ENCODE measurements at regions not wholly inside any gene's neighbourhood (a gene's known extent, or its start where the extent isn't known, plus 50 kb on each side); places are given as distances from the start of the nearest gene placed in this dataset.

- no TSS peak for BruUV-seq (replicated peaks)
- 0% methylated on average over 3 of the region's 3 CpGs for WGBS (ENCODE audit: insufficient coverage, low coverage, missing lambda C conversion rate)
- ATAC-seq, result no peak
- Histone ChIP-seq H3K4me1 (replicated peaks in 1 of 2; ENCODE audit: control insufficient read depth in 2 of 2, insufficient read depth in 2 of 2, low read length in 2 of 2) (no peaks in the 10 kb centered on the region), H4K20me1 (replicated peaks; ENCODE audit: control insufficient read depth, insufficient read depth, low read length) (no peaks in the 10 kb centered on the region), H2AFZ (ENCODE audit: low read depth, low read length) (no peak overlapping the region), H3K9me3 (replicated peaks; ENCODE audit: control insufficient read depth, insufficient read depth, low read depth, low read length) (no peaks in the 10 kb centered on the region), H3K79me2 (ENCODE audit: control insufficient read depth, insufficient read depth, low read length) (no peaks in the 10 kb centered on the region), H3K27ac (ENCODE audit: extremely low read depth, low read depth, low read length) (no peak overlapping the region), H3K4me3 (no peak overlapping the region), H3K27me3 (ENCODE audit: control insufficient read depth in 2 of 2, insufficient read depth in 2 of 2, low read length in 2 of 2) (no peaks in the 10 kb centered on the region), H3K9ac (ENCODE audit: insufficient read depth in 1 of 2, low read depth in 2 of 2, low read length in 2 of 2) (no peak overlapping the region), H3K36me3 (ENCODE audit: control insufficient read depth, insufficient read depth, low read length) (no peaks in the 10 kb centered on the region), H3K4me2 (ENCODE audit: insufficient read depth, low read length) (no peak overlapping the region), H3K9me1 (ENCODE audit: control insufficient read depth, insufficient read depth, low read length) (no peaks in the 10 kb centered on the region)
- ChIA-PET CTCF (ENCODE audit: low intra/inter-chr PET ratio) (no interaction called here), POLR2A (no interaction called here)
- in situ Hi-C loops (cut with MboI), result no loop called here
- no peak for DNase-seq (ENCODE audit: extremely low read depth in 1 of 4, low spot score in 3 of 4)
- intact Hi-C loops (cut with micrococcal nuclease), result no loop called here
- no peak for FAIRE-seq
- TF ChIP-seq NRF1 (conservative IDR thresholded peaks at IDR 0.05 in 1 of 2, IDR thresholded peaks at IDR 0.05 in 1 of 2) (no peak), GABPB2 (CRISPR knock-in tag; conservative IDR thresholded peaks at IDR 0.05) (no peak), ZKSCAN1 (IDR thresholded peaks at IDR 0.05; ENCODE audit: low read depth, low read length) (no peak), TFAM (CRISPR knock-in tag; conservative IDR thresholded peaks at IDR 0.05) (no peak), MEF2A (IDR thresholded peaks at IDR 0.05; ENCODE audit: control insufficient read depth, low read depth, low read length) (no peak), NBN (IDR thresholded peaks at IDR 0.05; ENCODE audit: low read depth) (no peak), NEUROD1 (IDR thresholded peaks at IDR 0.05; ENCODE audit: borderline replicate concordance, low read depth, low read length, partially characterized antibody) (no peak), TSHZ1 (CRISPR knock-in tag; IDR thresholded peaks at IDR 0.05) (no peak)
- TF ChIP-seq, protein P1, sequence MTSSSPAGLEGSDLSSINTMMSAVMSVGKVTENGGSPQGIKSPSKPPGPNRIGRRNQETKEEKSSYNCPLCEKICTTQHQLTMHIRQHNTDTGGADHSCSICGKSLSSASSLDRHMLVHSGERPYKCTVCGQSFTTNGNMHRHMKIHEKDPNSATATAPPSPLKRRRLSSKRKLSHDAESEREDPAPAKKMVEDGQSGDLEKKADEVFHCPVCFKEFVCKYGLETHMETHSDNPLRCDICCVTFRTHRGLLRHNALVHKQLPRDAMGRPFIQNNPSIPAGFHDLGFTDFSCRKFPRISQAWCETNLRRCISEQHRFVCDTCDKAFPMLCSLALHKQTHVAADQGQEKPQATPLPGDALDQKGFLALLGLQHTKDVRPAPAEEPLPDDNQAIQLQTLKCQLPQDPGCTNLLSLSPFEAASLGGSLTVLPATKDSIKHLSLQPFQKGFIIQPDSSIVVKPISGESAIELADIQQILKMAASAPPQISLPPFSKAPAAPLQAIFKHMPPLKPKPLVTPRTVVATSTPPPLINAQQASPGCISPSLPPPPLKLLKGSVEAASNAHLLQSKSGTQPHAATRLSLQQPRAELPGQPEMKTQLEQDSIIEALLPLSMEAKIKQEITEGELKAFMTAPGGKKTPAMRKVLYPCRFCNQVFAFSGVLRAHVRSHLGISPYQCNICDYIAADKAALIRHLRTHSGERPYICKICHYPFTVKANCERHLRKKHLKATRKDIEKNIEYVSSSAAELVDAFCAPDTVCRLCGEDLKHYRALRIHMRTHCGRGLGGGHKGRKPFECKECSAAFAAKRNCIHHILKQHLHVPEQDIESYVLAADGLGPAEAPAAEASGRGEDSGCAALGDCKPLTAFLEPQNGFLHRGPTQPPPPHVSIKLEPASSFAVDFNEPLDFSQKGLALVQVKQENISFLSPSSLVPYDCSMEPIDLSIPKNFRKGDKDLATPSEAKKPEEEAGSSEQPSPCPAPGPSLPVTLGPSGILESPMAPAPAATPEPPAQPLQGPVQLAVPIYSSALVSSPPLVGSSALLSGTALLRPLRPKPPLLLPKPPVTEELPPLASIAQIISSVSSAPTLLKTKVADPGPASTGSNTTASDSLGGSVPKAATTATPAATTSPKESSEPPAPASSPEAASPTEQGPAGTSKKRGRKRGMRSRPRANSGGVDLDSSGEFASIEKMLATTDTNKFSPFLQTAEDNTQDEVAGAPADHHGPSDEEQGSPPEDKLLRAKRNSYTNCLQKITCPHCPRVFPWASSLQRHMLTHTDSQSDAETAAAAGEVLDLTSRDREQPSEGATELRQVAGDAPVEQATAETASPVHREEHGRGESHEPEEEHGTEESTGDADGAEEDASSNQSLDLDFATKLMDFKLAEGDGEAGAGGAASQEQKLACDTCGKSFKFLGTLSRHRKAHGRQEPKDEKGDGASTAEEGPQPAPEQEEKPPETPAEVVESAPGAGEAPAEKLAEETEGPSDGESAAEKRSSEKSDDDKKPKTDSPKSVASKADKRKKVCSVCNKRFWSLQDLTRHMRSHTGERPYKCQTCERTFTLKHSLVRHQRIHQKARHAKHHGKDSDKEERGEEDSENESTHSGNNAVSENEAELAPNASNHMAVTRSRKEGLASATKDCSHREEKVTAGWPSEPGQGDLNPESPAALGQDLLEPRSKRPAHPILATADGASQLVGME (CRISPR knock-in tag; IDR thresholded peaks at IDR 0.05), result no peak
- TF ChIP-seq, protein P2, sequence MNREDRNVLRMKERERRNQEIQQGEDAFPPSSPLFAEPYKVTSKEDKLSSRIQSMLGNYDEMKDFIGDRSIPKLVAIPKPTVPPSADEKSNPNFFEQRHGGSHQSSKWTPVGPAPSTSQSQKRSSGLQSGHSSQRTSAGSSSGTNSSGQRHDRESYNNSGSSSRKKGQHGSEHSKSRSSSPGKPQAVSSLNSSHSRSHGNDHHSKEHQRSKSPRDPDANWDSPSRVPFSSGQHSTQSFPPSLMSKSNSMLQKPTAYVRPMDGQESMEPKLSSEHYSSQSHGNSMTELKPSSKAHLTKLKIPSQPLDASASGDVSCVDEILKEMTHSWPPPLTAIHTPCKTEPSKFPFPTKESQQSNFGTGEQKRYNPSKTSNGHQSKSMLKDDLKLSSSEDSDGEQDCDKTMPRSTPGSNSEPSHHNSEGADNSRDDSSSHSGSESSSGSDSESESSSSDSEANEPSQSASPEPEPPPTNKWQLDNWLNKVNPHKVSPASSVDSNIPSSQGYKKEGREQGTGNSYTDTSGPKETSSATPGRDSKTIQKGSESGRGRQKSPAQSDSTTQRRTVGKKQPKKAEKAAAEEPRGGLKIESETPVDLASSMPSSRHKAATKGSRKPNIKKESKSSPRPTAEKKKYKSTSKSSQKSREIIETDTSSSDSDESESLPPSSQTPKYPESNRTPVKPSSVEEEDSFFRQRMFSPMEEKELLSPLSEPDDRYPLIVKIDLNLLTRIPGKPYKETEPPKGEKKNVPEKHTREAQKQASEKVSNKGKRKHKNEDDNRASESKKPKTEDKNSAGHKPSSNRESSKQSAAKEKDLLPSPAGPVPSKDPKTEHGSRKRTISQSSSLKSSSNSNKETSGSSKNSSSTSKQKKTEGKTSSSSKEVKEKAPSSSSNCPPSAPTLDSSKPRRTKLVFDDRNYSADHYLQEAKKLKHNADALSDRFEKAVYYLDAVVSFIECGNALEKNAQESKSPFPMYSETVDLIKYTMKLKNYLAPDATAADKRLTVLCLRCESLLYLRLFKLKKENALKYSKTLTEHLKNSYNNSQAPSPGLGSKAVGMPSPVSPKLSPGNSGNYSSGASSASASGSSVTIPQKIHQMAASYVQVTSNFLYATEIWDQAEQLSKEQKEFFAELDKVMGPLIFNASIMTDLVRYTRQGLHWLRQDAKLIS (CRISPR knock-in tag; IDR thresholded peaks at IDR 0.05), result no peak
Measured at GRCh38 chrX:17977696-17978095, 116.6 kb upstream of the RAI2 start.

All from K562 (cell line).